HK-2 (cell line): ENCODE measurements at regions not wholly inside any gene's neighbourhood (a gene's known extent, or its start where the extent isn't known, plus 50 kb on each side); places are given as distances from the start of the nearest gene placed in this dataset.
"Not testable (repeated sequence)": the region's sequence is repeated elsewhere in the genome, so short reads cannot be mapped to it uniquely, and the experiment has no call there.

Source experiments
- DNase-seq: peaks from one replicate; pipeline ENCODE4 v3.0.0-alpha.2; 2018; ENCODE audit not compliant: unreplicated experiment

DNA sequence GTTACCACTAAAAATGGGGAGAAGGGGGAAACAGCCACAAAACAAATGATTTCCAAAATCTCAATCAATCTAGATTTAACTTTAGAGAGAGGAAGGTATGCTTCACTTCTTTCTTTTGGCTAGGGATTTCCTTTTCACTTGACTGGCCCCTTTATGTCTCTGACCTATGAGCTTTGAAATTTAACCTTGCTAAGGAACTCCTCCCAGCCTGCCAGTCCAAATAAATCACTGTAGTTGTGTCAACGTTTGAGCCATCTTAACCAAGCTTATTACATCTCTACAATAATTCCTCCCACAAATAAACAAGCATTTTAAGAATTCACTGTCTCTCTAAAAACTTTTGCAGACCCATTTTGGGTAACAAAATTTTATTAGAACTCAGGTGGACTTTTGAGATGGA is 315.5 kb upstream of the CELF2 start:
- DNase-seq = no peak

GRCh38 chr10:10703382-10703781 is 314.3 kb upstream of the CELF2 start:
- no peak for DNase-seq

- DNase-seq = no peak
Measured at GRCh38 chr10:10712155-10712704, 305.4 kb upstream of the CELF2 start.

DNA sequence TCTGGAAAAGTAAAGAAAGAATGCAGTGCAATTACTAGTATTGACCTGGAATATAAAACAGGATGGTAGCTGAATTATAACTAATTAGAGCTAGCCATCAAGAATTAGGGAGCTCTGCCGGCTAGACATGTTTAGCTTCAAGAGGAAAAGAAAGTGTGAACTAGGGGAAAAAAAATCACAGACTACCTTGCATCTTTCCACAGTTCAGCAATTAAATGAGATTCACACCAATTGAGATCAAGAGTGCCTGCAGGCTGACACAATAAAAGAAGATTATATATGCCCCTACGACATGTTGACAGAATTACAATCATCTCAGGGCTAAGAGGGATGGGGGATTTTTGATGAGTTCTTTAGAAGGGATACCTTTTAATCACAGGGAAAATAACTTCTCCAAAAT is 303.3 kb upstream of the CELF2 start:
- no peak for DNase-seq

DNA sequence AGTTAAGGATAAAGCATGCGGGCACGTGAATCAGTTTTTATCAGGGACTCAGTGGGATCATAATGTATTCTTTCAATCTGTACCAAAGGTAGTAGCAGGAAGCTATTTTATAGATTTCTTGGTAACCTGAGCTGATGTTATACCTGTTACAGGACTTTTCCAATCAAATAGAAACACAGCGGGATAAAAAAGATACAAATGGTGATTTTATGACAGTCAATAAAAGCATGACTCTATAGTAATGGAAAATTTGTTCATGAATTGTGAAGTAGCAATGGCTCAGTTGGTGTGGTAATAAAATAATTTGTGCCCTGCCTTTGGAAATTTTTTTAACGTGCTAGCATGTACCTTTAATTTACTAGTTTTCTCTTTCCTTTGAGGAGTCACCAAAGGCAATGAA is 300.7 kb upstream of the CELF2 start:
- DNase-seq = no peak

GRCh38 chr10:10722422-10722821 is 295.2 kb upstream of the CELF2 start:
- no peak for DNase-seq

DNA sequence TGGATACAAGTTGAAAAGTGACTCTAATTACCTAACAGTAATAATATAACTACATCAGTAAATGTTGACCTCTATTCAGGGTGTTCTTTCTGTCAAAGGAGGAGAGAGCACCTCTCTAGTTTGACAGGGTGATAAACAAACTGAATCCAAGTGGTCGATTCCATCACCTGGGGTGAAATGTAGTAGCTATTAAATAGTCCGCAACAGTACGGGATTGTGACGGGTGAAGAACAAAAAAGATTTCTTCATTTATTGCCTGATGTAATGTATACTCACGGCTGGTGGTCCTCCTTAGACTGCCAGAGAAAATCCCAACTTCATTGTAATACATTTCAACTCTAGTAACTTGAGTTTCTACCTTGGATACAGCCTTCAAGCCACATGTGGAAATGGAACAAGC is 292.5 kb upstream of the CELF2 start:
- no peak for DNase-seq

DNA sequence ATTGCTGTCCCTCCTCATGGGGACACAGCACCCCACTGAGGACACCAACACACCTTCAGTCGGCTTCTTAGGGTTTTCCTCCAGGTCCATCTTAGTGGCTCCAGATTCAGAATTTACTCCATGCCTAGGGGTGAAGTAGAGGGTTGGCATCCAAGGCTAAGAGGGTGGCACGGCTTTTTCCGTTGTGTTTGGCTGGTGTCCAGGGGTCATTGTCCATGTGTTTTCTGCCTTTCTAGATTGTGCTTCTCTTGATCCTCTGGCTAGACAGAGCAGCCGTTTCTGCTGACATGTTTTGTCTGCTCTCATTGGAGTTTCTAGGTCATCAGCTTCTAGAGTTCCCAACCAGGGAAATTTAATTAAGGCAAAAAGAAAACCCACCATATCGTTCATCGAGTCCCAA is 291.6 kb upstream of the CELF2 start:
- DNase-seq = no peak

GRCh38 chr10:10727411-10727810 is 290.3 kb upstream of the CELF2 start:
- not testable (repeated sequence) for DNase-seq

- DNase-seq = no peak
Measured at GRCh38 chr10:10727812-10728211, 289.9 kb upstream of the CELF2 start.

DNA sequence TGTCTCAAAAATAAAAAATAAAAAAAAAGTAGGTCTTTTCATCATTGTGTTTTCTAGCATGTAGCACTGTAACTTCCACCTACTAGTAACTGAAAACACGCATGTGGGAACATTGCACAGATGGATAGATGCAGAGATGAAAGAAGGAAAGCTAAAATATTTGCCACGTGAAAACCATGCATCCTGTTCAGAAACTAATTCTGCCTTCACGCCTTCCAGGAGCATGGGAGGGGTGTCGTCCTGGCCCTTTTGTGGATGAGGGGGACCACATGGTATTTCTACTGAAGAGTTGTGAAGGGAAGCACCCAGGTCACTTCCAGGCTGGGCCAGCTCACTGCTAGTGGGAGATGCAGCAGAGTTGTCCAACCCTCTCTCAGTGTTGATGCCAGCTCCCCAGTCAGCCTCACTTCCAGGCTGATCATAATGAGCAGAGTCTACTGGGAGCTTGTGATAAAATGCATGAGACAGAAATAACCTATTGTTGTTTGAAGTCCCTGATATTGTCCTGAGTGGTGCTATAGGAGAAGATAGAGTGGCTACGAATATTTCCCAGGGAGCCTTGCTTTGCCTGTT is 287.1 kb upstream of the CELF2 start:
- DNase-seq = no peak

DNA sequence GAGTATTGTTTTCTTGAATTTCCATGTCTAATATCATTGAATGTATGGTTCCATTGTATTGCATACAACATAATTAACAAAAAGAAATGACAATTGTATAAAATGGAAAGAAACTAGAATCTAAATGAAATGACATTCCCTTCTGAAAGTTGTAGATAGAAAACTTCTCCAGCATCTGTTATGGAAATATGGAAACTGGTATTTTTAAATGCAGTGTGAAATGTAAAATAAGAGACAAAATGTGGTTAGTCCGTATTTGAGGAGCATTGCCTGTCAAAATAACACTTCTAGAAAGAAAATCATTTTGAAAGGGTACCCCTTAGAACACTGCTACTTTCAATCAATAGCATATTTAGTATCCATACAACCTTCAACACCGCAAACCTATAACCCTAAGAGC is 286.3 kb upstream of the CELF2 start:
- no peak for DNase-seq

- DNase-seq = no peak
Measured at GRCh38 chr10:10734356-10735064, 283.2 kb upstream of the CELF2 start.

- no peak for DNase-seq
Measured at GRCh38 chr10:10745291-10745690, 272.4 kb upstream of the CELF2 start.

- DNase-seq = no peak
Measured at GRCh38 chr10:10755490-10755889, 262.2 kb upstream of the CELF2 start.

DNA sequence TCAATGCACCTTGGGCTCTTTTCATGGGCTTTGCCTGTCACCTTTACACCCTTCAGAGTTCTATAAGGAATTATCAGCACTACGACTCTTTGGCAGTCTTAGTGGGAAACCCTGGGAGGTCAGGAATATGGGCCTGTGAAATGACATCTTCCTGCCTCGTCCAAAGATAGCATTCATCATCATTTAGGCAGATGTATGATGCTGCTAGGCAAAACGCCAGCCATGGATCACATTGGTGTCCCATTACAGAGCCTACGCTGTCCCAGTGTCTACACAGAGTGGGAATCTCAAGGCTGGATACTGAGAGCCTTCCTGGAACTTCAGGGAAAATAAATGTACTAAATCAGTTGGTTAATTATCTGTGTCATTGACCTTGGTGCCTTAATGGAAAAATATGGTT is 259.4 kb upstream of the CELF2 start:
- no peak for DNase-seq

- not testable (repeated sequence) for DNase-seq
Measured at GRCh38 chr10:10759806-10760205, 257.9 kb upstream of the CELF2 start.

DNA sequence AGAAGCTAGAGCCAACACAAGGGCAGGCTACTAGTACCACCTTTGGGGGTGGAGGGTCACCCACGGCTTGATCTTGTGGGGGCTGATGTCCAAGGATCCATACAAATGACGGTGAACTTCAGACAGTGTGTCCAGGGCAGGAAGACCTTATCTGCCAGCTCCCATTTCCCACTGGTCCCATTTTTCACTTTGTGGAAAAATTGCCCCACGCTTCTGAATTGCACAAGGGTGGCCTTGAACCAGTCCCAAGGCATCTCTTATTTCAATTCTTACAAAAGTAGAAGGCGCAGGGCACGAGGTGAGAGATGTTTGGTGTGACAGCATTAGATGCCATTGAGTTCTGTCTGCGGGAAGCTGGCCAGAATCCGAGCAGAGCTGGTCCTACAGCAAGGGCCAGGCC is 252.7 kb upstream of the CELF2 start:
- DNase-seq = no peak

- DNase-seq = no peak
Measured at GRCh38 chr10:10772411-10772810, 245.3 kb upstream of the CELF2 start.

- DNase-seq = no peak
Measured at GRCh38 chr10:10772874-10773508, 244.7 kb upstream of the CELF2 start.

DNA sequence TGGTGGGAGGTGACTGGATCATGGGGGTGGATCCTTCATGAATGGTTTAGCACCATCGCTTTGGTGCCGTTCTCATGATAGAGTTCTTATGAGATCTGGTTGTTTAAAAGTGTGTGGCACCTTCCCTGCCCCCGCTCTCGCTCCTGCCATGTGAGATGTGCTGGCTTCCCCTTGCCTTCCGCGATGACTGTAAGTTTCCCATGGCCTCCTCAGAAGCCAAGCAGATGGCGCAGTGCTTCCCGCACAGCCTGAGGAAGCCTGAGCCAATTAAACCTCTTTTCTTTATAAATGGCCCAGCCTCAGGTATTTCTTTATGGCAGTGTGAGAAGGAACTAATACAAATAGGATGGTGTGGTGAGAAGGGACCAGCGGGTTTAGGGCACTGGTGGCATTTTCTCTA is 243.3 kb upstream of the CELF2 start:
- DNase-seq = no peak

DNA sequence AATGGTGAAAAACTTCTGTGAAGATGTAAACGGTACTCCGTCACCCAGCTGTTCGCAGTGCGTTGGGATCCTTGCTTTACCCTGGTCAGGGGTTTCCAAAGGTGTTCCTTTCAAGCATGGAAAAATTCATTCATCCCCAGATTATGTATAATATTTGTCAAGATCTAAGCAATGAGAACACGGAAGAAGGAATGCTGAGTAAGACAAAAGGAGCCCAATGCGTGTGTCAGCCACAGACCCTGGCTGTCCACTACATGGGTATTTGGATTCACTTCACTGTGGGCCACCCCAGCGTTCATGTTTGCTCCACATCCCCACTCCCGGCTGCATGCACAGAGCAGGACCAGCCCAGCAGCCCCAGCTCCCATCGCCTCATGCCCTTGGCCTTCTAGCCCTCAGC is 241.3 kb upstream of the CELF2 start:
- DNase-seq = no peak

DNA sequence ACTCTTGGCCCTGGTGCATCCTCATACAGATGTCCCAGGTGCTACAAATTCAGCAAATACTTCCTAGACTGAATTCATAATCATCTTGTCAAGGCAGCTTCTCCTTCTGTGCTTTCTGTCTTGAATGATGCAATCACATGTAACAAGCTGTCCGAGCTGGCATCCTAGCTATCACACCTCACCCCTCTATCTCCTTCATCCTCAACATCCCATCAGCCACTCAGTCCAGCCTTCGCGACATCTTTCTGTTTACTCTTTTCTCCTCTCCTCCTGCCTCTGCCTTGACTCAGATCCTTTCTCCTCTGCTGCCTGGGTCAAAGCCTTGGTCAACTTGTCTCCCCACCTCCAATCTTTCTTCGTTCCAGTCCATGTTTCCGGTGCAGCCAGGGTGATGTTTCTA is 240.4 kb upstream of the CELF2 start:
- no peak for DNase-seq
